Uterus (tissue), 3 donors: ENCODE measurements at regions not wholly inside any gene's neighbourhood (a gene's known extent, or its start where the extent isn't known, plus 50 kb on each side); places are given as distances from the start of the nearest gene placed in this dataset.

Experiments
- DNase-seq, 2 donors: peaks; one replicate each; pipeline ENCODE4 v3.0.0-alpha.2; 2019 to 2020
- H3K27ac ChIP-seq, 2 donors: fragments of 200-600 bp; sonication (generic); 1 replicate in 1 of 2; 2 replicates in 1 of 2; pipeline ENCODE4 v1.5.1; 2016 to 2018
- H3K27me3 ChIP-seq, 2 donors: fragments of 200-600 bp; sonication (generic); one replicate each; pipeline ENCODE4 v1.5.1; 2018 to 2019; ENCODE audit warnings: control low read depth in 1 of 2
- H3K36me3 ChIP-seq, 2 donors: fragments of 200-600 bp; sonication (generic); one replicate each; pipeline ENCODE4 v1.5.1; 2019; ENCODE audit warnings: control low read depth in 1 of 2
- H3K4me1 ChIP-seq, 2 donors: fragments of 200-600 bp; sonication (generic); one replicate each; pipeline ENCODE4 v1.5.1; 2018 to 2019; ENCODE audit warnings: control low read depth in 1 of 2
- H3K4me3 ChIP-seq, 2 donors: fragments of 200-600 bp; sonication (generic); 1 replicate in 1 of 2; 2 replicates in 1 of 2; pipeline ENCODE4 v1.5.1; 2018 to 2019; ENCODE audit warnings: mild to moderate bottlenecking in 1 of 2
- H3K9me3 ChIP-seq, 2 donors: fragments of 200-600 bp; sonication (generic); one replicate each; pipeline ENCODE4 v1.5.1; 2019; ENCODE audit warnings: control low read depth in 1 of 2
- CTCF ChIP-seq, 4 experiments: fragments of 200-600 bp in 2 of 4; fragments of 450-650 bp in 2 of 4; sonication (generic) in 2 of 4; IDR thresholded peaks; one replicate each; pipeline ENCODE4 v1.5.1; 2016 to 2019; ENCODE audit warnings: antibody characterized with exemption in 4 of 4, mild to moderate bottlenecking in 2 of 4, moderate library complexity in 1 of 4
- POLR2A ChIP-seq, 2 donors: fragments of 450-650 bp; IDR thresholded peaks; one replicate each; pipeline ENCODE4 v1.6.1; 2016; ENCODE audit warnings: antibody characterized with exemption in 2 of 2, mild to moderate bottlenecking in 1 of 2, moderate library complexity in 1 of 2
- intact Hi-C: fragments of 100-400 bp; cut with DNase I; formaldehyde crosslinking; loops from one replicate; pipeline ENCODE4 v1.15.1; 2023; ENCODE audit warnings: low total_unique reads
- donor health status: DM: yes; HTN: yes; CAD: no.

GRCh38 chr9:75628952-75629351 is 261.5 kb upstream of the PCSK5 start:
- no peak for TF ChIP-seq POLR2A (IDR thresholded peaks at IDR 0.05)
- TF ChIP-seq CTCF (IDR thresholded peaks at IDR 0.05): no peak
- Histone ChIP-seq H3K4me1 (no peaks in the 10 kb centered on the region), H3K36me3 (no peaks in the 10 kb centered on the region), H3K4me3 (no peak overlapping the region), H3K27me3 (no peaks in the 10 kb centered on the region), H3K27ac (no peak overlapping the region), H3K9me3 (no peaks in the 10 kb centered on the region)
- DNase-seq: no peak
- intact Hi-C loops: no loop called here

- Histone ChIP-seq H3K9me3 (no peaks in the 10 kb centered on the region), H3K4me3 (no peak overlapping the region), H3K4me1 (no peaks in the 10 kb centered on the region), H3K36me3 (no peaks in the 10 kb centered on the region), H3K27ac (no peak overlapping the region), H3K27me3 (no peaks in the 10 kb centered on the region)
- intact Hi-C loops: no loop called here
- DNase-seq: no peak
- TF ChIP-seq CTCF (IDR thresholded peaks at IDR 0.05) (no peak), POLR2A (IDR thresholded peaks at IDR 0.05) (no peak)
These were observed 256.9 kb upstream of the PCSK5 start for GRCh38 chr9:75633451-75634057.

GRCh38 chr9:75636427-75637045 is 253.9 kb upstream of the PCSK5 start:
- DNase-seq: no peak
- no peaks in the 10 kb centered on the region for H3K4me1 ChIP-seq
- no peaks in the 10 kb centered on the region for H3K36me3 ChIP-seq
- no peak overlapping the region for H3K27ac ChIP-seq
- intact Hi-C loops: no loop called here
- H3K9me3 ChIP-seq: no peaks in the 10 kb centered on the region
- TF ChIP-seq CTCF (IDR thresholded peaks at IDR 0.05) (no peak), POLR2A (IDR thresholded peaks at IDR 0.05) (no peak)
- no peak overlapping the region for H3K4me3 ChIP-seq
- H3K27me3 ChIP-seq: no peaks in the 10 kb centered on the region

GRCh38 chr9:75639971-75640610 is 250.4 kb upstream of the PCSK5 start:
- Histone ChIP-seq H3K4me3 (no peak overlapping the region), H3K27me3 (no peaks in the 10 kb centered on the region), H3K4me1 (no peaks in the 10 kb centered on the region), H3K27ac (no peak overlapping the region), H3K36me3 (no peaks in the 10 kb centered on the region), H3K9me3 (no peaks in the 10 kb centered on the region)
- intact Hi-C loops: no loop called here
- no peak for DNase-seq
- TF ChIP-seq POLR2A (IDR thresholded peaks at IDR 0.05) (no peak), CTCF (IDR thresholded peaks at IDR 0.05) (no peak)

- no peak overlapping the region for H3K4me3 ChIP-seq
- H3K27ac ChIP-seq: no peak overlapping the region
- DNase-seq: no peak
- no peaks in the 10 kb centered on the region for H3K36me3 ChIP-seq
- intact Hi-C loops: no loop called here
- H3K9me3 ChIP-seq: no peaks in the 10 kb centered on the region
- H3K27me3 ChIP-seq: no peaks in the 10 kb centered on the region
- TF ChIP-seq POLR2A (IDR thresholded peaks at IDR 0.05): no peak
- TF ChIP-seq CTCF (IDR thresholded peaks at IDR 0.05): no peak
- no peaks in the 10 kb centered on the region for H3K4me1 ChIP-seq
These were observed 248.0 kb upstream of the PCSK5 start for GRCh38 chr9:75642522-75642921.
